Erythroblast (primary cell): ENCODE measurements at regions not wholly inside any gene's neighbourhood (a gene's known extent, or its start where the extent isn't known, plus 50 kb on each side); places are given as distances from the start of the nearest gene placed in this dataset.

ENCODE experiments used
- GATA1 ChIP-seq: IDR thresholded peaks from 2 replicates; pipeline ENCODE4 v1.6.1; 2011; ENCODE audit warnings: low read depth, mild to moderate bottlenecking, control low read depth, low read length, moderate library complexity
- POLR2A ChIP-seq: IDR thresholded peaks from 2 replicates; pipeline ENCODE4 v1.6.1; 2011; ENCODE audit warnings: mild to moderate bottlenecking, low read length

DNA sequence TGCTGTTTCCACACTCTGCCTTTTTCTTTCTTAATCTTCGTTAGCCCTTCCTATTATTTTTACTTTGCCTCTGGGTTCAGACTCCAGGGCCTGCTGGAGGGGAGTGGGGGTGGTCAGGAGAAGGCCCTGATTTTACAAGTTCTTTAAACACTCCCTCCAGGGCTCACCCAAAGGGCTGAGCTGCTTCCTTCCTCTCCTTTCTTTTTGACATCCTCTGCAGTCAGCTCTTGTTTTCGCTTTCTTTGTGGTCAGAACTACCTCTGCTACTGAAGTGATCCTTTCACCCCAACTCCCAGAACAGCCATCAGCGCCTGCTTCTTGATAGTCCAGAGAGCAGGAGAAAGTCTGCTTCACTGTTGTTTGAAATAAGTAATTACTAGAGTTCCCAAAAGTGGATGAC lies 925.7 kb downstream of the EPHA4 start:
- TF ChIP-seq POLR2A, result no peak
- TF ChIP-seq GATA1, result no peak
